OCI-LY1 (cell line): ENCODE measurements at regions not wholly inside any gene's neighbourhood (a gene's known extent, or its start where the extent isn't known, plus 50 kb on each side); places are given as distances from the start of the nearest gene placed in this dataset.

Experiments
- EZH2 ChIP-seq: fragments of 200-600 bp; sonication (generic), shearing (Covaris generic); IDR thresholded peaks from 2 replicates; pipeline ENCODE4 v1.8.0; 2017; ENCODE audit warnings: borderline replicate concordance, mixed run types, mild to moderate bottlenecking, antibody characterized with exemption, low read length, moderate library complexity, mixed read lengths
- TF ChIP-seq, protein P1 (sequence below): fragments of 200-600 bp; sonication (generic), shearing (Covaris generic); IDR thresholded peaks from 2 replicates; pipeline ENCODE4 v1.5.1; 2017; ENCODE audit warnings: mild to moderate bottlenecking, antibody characterized with exemption, low read length, moderate library complexity, mixed read lengths

- TF ChIP-seq EZH2, result no peak
- TF ChIP-seq, protein P1, sequence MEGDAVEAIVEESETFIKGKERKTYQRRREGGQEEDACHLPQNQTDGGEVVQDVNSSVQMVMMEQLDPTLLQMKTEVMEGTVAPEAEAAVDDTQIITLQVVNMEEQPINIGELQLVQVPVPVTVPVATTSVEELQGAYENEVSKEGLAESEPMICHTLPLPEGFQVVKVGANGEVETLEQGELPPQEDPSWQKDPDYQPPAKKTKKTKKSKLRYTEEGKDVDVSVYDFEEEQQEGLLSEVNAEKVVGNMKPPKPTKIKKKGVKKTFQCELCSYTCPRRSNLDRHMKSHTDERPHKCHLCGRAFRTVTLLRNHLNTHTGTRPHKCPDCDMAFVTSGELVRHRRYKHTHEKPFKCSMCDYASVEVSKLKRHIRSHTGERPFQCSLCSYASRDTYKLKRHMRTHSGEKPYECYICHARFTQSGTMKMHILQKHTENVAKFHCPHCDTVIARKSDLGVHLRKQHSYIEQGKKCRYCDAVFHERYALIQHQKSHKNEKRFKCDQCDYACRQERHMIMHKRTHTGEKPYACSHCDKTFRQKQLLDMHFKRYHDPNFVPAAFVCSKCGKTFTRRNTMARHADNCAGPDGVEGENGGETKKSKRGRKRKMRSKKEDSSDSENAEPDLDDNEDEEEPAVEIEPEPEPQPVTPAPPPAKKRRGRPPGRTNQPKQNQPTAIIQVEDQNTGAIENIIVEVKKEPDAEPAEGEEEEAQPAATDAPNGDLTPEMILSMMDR, result no peak
Measured at GRCh38 chr13:83166550-83166949, 715.7 kb downstream of the SLITRK1 start.
